KMS-11 (cell line): ENCODE measurements at regions not wholly inside any gene's neighbourhood (a gene's known extent, or its start where the extent isn't known, plus 50 kb on each side); places are given as distances from the start of the nearest gene placed in this dataset.
"Not testable (repeated sequence)": the region's sequence is repeated elsewhere in the genome, so short reads cannot be mapped to it uniquely, and the experiment has no call there.

Experiments
- H2AFZ ChIP-seq: fragments of 200-600 bp; sonication (generic); 2 replicates; pipeline ENCODE4 v1.6.1; 2016; ENCODE audit warnings: antibody characterized with exemption, mixed run types, low read depth
- H3K27ac ChIP-seq: fragments of 200-600 bp; sonication (generic); 2 replicates; pipeline ENCODE4 v1.6.1; 2016; ENCODE audit warnings: mild to moderate bottlenecking, mixed run types
- H3K27me3 ChIP-seq: fragments of 200-600 bp; sonication (generic); 2 replicates; pipeline ENCODE4 v1.6.1; 2017; ENCODE audit warnings: mild to moderate bottlenecking, low read depth, mixed run types, moderate library complexity; ENCODE audit not compliant: insufficient read depth
- H3K36me3 ChIP-seq: fragments of 200-600 bp; sonication (generic); 2 replicates; pipeline ENCODE4 v1.6.1; 2017; ENCODE audit warnings: mild to moderate bottlenecking, mixed run types; ENCODE audit not compliant: insufficient read depth
- H3K4me1 ChIP-seq: fragments of 200-600 bp; sonication (generic); 2 replicates; pipeline ENCODE4 v1.6.1; 2016; ENCODE audit warnings: mild to moderate bottlenecking, low read depth, mixed run types; ENCODE audit not compliant: poor library complexity, severe bottlenecking
- H3K4me2 ChIP-seq: fragments of 200-600 bp; sonication (generic); 2 replicates; pipeline ENCODE4 v1.7.0; 2016; ENCODE audit warnings: mild to moderate bottlenecking, mixed run types
- H3K4me3 ChIP-seq: fragments of 200-600 bp; sonication (generic); IDR thresholded peaks from 2 replicates; pipeline ENCODE4 v1.6.1; 2017; ENCODE audit warnings: low read depth, low read length, mixed read lengths; ENCODE audit not compliant: insufficient read depth
- H3K79me2 ChIP-seq: fragments of 200-600 bp; sonication (generic); 2 replicates; pipeline ENCODE4 v1.6.1; 2016; ENCODE audit warnings: low read depth, mixed run types; ENCODE audit not compliant: insufficient read depth
- H3K9ac ChIP-seq: fragments of 200-600 bp; sonication (generic); 2 replicates; pipeline ENCODE4 v1.6.1; 2016; ENCODE audit warnings: mild to moderate bottlenecking, mixed run types
- H4K20me1 ChIP-seq: fragments of 200-600 bp; sonication (generic); 2 replicates; pipeline ENCODE4 v1.6.1; 2016; ENCODE audit warnings: mild to moderate bottlenecking, mixed run types; ENCODE audit not compliant: insufficient read depth
- TF ChIP-seq, protein P1 (sequence below): fragments of 200-600 bp; sonication (generic); conservative IDR thresholded peaks from 2 replicates; pipeline ENCODE4 v1.6.1; 2017; ENCODE audit warnings: low read depth, mild to moderate bottlenecking, antibody characterized with exemption, low read length, moderate library complexity, mixed read lengths

- TF ChIP-seq, protein P1, sequence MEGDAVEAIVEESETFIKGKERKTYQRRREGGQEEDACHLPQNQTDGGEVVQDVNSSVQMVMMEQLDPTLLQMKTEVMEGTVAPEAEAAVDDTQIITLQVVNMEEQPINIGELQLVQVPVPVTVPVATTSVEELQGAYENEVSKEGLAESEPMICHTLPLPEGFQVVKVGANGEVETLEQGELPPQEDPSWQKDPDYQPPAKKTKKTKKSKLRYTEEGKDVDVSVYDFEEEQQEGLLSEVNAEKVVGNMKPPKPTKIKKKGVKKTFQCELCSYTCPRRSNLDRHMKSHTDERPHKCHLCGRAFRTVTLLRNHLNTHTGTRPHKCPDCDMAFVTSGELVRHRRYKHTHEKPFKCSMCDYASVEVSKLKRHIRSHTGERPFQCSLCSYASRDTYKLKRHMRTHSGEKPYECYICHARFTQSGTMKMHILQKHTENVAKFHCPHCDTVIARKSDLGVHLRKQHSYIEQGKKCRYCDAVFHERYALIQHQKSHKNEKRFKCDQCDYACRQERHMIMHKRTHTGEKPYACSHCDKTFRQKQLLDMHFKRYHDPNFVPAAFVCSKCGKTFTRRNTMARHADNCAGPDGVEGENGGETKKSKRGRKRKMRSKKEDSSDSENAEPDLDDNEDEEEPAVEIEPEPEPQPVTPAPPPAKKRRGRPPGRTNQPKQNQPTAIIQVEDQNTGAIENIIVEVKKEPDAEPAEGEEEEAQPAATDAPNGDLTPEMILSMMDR: no peak
- Histone ChIP-seq H3K27ac (no peak overlapping the region), H3K4me2 (no peak overlapping the region), H3K4me1 (no peaks in the 10 kb centered on the region), H3K79me2 (no peaks in the 10 kb centered on the region), H4K20me1 (no peaks in the 10 kb centered on the region), H2AFZ (no peak overlapping the region), H3K36me3 (no peaks in the 10 kb centered on the region), H3K9ac (no peak overlapping the region), H3K4me3 (no peak overlapping the region), H3K27me3 (no peaks in the 10 kb centered on the region)
Observed at GRCh38 chr12:89768586-89769482, 60.2 kb upstream of the ATP2B1 start.

- no peaks in the 10 kb centered on the region for H3K27me3 ChIP-seq
- no peaks in the 10 kb centered on the region for H3K36me3 ChIP-seq
- no peak overlapping the region for H3K4me2 ChIP-seq
- H3K4me3 ChIP-seq: no peak overlapping the region
- no peak overlapping the region for H3K27ac ChIP-seq
- no peaks in the 10 kb centered on the region for H4K20me1 ChIP-seq
- H3K9ac ChIP-seq: no peak overlapping the region
- TF ChIP-seq, protein P1: no peak
- H3K4me1 ChIP-seq: no peaks in the 10 kb centered on the region
- H2AFZ ChIP-seq: no peak overlapping the region
- no peaks in the 10 kb centered on the region for H3K79me2 ChIP-seq
Observed at GRCh38 chr12:89765959-89766824, 57.6 kb upstream of the ATP2B1 start.

GRCh38 chr12:89764164-89764563 lies 55.5 kb upstream of the ATP2B1 start:
- H4K20me1 ChIP-seq, H3K27ac ChIP-seq, H3K9ac ChIP-seq, H2AFZ ChIP-seq, H3K27me3 ChIP-seq, H3K4me1 ChIP-seq, H3K79me2 ChIP-seq, H3K4me2 ChIP-seq, H3K36me3 ChIP-seq, H3K4me3 ChIP-seq: not testable (repeated sequence)

- no peak overlapping the region for H2AFZ ChIP-seq
- no peak overlapping the region for H3K27ac ChIP-seq
- no peak overlapping the region for H3K9ac ChIP-seq
- H3K36me3 ChIP-seq: no peaks in the 10 kb centered on the region
- H3K4me2 ChIP-seq: no peak overlapping the region
- TF ChIP-seq, protein P1: no peak
- H3K4me1 ChIP-seq: no peaks in the 10 kb centered on the region
- H3K79me2 ChIP-seq: no peaks in the 10 kb centered on the region
- no peaks in the 10 kb centered on the region for H3K27me3 ChIP-seq
- H4K20me1 ChIP-seq: no peaks in the 10 kb centered on the region
- H3K4me3 ChIP-seq: no peak overlapping the region
Observed at GRCh38 chr12:89762498-89763170, 54.0 kb upstream of the ATP2B1 start.
